Gastrocnemius medialis (tissue), 4 donors: ENCODE measurements at regions not wholly inside any gene's neighbourhood (a gene's known extent, or its start where the extent isn't known, plus 50 kb on each side); places are given as distances from the start of the nearest gene placed in this dataset.

Source experiments
- POLR2A ChIP-seq, 2 donors: fragments of 450-650 bp; IDR thresholded peaks; one replicate each; pipeline ENCODE4 v1.6.1; 2017; ENCODE audit warnings: antibody characterized with exemption in 2 of 2, mild to moderate bottlenecking in 2 of 2, moderate library complexity in 2 of 2
- TF ChIP-seq, protein P1 (sequence below), 5 experiments: fragments of 450-650 bp in 3 of 5; fragments of 200-600 bp in 2 of 5; sonication (generic) in 2 of 5; IDR thresholded peaks in 4 of 5; conservative IDR thresholded peaks in 1 of 5; 1 replicate in 4 of 5; 2 replicates in 1 of 5; pipeline ENCODE4 v1.5.1; 2016 to 2019; ENCODE audit warnings: antibody characterized with exemption in 5 of 5, mild to moderate bottlenecking in 3 of 5, moderate library complexity in 3 of 5

DNA sequence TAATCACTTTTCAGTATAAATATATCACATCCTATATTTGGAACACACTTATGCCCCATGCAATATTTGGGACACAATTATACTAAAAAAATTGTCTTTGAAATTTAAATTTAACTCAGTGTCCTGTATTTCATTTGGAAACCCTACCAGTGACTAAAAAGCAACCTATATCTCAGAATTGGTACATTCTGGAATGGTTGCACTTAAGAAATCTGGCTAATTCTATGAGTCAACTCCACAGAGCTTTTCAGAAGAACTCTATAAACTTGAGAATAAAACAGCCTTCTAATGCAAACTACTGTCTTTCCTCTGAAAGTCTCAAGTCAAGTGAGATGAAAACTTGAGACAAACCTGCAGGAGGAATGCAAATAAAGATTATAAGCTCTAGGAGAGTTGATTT lies 320.2 kb downstream of the MAFB start:
- TF ChIP-seq, protein P1, sequence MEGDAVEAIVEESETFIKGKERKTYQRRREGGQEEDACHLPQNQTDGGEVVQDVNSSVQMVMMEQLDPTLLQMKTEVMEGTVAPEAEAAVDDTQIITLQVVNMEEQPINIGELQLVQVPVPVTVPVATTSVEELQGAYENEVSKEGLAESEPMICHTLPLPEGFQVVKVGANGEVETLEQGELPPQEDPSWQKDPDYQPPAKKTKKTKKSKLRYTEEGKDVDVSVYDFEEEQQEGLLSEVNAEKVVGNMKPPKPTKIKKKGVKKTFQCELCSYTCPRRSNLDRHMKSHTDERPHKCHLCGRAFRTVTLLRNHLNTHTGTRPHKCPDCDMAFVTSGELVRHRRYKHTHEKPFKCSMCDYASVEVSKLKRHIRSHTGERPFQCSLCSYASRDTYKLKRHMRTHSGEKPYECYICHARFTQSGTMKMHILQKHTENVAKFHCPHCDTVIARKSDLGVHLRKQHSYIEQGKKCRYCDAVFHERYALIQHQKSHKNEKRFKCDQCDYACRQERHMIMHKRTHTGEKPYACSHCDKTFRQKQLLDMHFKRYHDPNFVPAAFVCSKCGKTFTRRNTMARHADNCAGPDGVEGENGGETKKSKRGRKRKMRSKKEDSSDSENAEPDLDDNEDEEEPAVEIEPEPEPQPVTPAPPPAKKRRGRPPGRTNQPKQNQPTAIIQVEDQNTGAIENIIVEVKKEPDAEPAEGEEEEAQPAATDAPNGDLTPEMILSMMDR (IDR thresholded peaks at IDR 0.05 in 4 of 5, conservative IDR thresholded peaks at IDR 0.05 in 1 of 5) = no peak
- no peak for TF ChIP-seq POLR2A (IDR thresholded peaks at IDR 0.05)
